Heart right ventricle (tissue), 16 donors: ENCODE measurements at regions not wholly inside any gene's neighbourhood (a gene's known extent, or its start where the extent isn't known, plus 50 kb on each side); places are given as distances from the start of the nearest gene placed in this dataset.

Experiments used
- ATAC-seq, 8 donors: fragments of 200-7000 bp; cut with Tn5 transposase; one replicate each; pipeline ENCODE4 v1.9.1; 2020; ENCODE audit warnings: mild to moderate bottlenecking in 8 of 8, moderate library complexity in 8 of 8, moderate number of reproducible peaks in 1 of 8
- DNase-seq, 2 donors: peaks; one replicate each; pipeline ENCODE4 v3.0.0-alpha.2; 2020
- H3K27ac ChIP-seq, 10 donors: fragments of 200-600 bp; sonication (generic) in 2 of 10; one replicate each; pipeline versions ENCODE4 v1.5.0 to v1.8.0; 2020 to 2022; ENCODE audit warnings: mild to moderate bottlenecking in 3 of 10
- H3K27me3 ChIP-seq, 7 donors: fragments of 200-600 bp; one replicate each; pipeline ENCODE4 v1.8.0; 2021 to 2022; ENCODE audit warnings: mild to moderate bottlenecking in 2 of 7
- H3K36me3 ChIP-seq, 9 donors: fragments of 200-600 bp; sonication (generic) in 1 of 9; one replicate each; pipeline versions ENCODE4 v1.5.0 to v1.8.0; 2020 to 2022; ENCODE audit warnings: mild to moderate bottlenecking in 2 of 9
- H3K4me1 ChIP-seq, 9 donors: fragments of 200-600 bp; sonication (generic) in 1 of 9; one replicate each; pipeline versions ENCODE4 v1.5.0 to v1.8.0; 2020 to 2022; ENCODE audit warnings: mild to moderate bottlenecking in 4 of 9
- H3K4me3 ChIP-seq, 10 donors: fragments of 200-600 bp; sonication (generic) in 2 of 10; one replicate each; pipeline versions ENCODE4 v1.5.0 to v1.8.0; 2020 to 2022; ENCODE audit warnings: mild to moderate bottlenecking in 7 of 10, moderate library complexity in 2 of 10
- H3K9me3 ChIP-seq, 11 donors: fragments of 200-600 bp in 10 of 11; sonication (generic) in 2 of 11; one replicate each; pipeline versions ENCODE4 v1.5.0 to v1.8.0; 2013 to 2022; ENCODE audit warnings: mild to moderate bottlenecking in 2 of 11, control low read depth in 1 of 11, moderate library complexity in 1 of 11
- WGBS, 2 donors: extraction: QIAGEN DNeasy Blood & Tissue Kit; methylation state at CpG; one replicate each; pipeline ENCODE4 v1.1.7; 2013; ENCODE audit warnings: inconsistent platforms in 1 of 2; 5-methylcytosine and 5-hydroxymethylcytosine counted together
- intact Hi-C, 10 donors: fragments of 100-400 bp; cut with DNase I; formaldehyde crosslinking; loops; one replicate each; pipeline versions ENCODE4 v1.11.1 to v1.14.2; 2022
- TF ChIP-seq, protein P1 (sequence below), 9 donors: fragments of 200-600 bp; sonication (generic) in 2 of 9; IDR thresholded peaks; one replicate each; pipeline versions ENCODE4 v1.5.0 to v1.8.0; 2021 to 2022; ENCODE audit warnings: antibody characterized with exemption in 9 of 9, mild to moderate bottlenecking in 5 of 9, moderate library complexity in 1 of 9
- donor health status: Arrhythmogenic right ventricular cardiomyopathy.
- donor health status: ischemic (EF 13 %, LVEDD 7.1; RV severe dilation, severe dysfunction).
- donor health status: healthy with polysubstance abuse.
- donor health status: DM: no; HTN: yes; CAD: no.
- donor health status: DM: no; HTN: no; CAD: no.
- donor health status: ischemic (EF 25% LVEDD 6.9; RV normal size, moderate dysfunction).
- donor health status: ischemic (EF 25% LVEDD 5.7; RV mildly dilated, moderate dysfunction).
- donor health status: healthy.
- donor health status: DM: yes; HTN: yes; CAD: no.
- donor health status: Ischemic cardiomyopathy.
- donor health status: ischemic (EF 35%, LVEDD 5.7; RV mildly dilated, moderate dysfunction).
- donor health status: nonischemic (EF 11% LVEDD 7.7; RV severe dilation, severe dysfunction).
- donor health status: DM: yes; HTN: yes; CAD: no.
- donor health status: PGD.
- donor health status: ischemic (EF 29% LVEDD 5.4; RV normal size, mild dysfunction).
- donor health status: nonischemic (EF 23%, LVEDD 6.1; RV moderate dilation, normal function).

DNA sequence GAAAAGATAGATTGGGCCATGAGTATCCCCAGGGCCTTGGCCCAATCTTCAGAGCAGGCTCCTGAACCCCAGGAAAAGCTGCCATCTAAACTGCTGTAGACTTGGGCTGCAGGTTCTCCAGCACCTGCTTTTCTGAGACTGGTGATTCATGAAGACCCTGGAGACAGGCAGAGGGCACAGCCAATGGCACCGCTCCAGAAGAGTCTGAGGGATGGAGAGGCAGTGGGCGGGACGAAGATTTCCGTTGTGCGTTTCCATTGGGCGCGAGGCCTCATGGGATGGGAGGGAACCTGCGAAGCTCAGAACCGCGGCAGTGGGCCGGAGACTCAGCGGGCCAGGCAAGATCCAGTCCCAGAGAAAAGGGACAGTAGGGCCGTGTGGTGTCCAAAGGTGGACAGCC, 375.1 kb downstream of the IPO8 start:
- no peak for DNase-seq
- ATAC-seq = no peak
- H3K4me1 ChIP-seq = no peaks in the 10 kb centered on the region
- no peak overlapping the region for H3K4me3 ChIP-seq
- TF ChIP-seq, protein P1, sequence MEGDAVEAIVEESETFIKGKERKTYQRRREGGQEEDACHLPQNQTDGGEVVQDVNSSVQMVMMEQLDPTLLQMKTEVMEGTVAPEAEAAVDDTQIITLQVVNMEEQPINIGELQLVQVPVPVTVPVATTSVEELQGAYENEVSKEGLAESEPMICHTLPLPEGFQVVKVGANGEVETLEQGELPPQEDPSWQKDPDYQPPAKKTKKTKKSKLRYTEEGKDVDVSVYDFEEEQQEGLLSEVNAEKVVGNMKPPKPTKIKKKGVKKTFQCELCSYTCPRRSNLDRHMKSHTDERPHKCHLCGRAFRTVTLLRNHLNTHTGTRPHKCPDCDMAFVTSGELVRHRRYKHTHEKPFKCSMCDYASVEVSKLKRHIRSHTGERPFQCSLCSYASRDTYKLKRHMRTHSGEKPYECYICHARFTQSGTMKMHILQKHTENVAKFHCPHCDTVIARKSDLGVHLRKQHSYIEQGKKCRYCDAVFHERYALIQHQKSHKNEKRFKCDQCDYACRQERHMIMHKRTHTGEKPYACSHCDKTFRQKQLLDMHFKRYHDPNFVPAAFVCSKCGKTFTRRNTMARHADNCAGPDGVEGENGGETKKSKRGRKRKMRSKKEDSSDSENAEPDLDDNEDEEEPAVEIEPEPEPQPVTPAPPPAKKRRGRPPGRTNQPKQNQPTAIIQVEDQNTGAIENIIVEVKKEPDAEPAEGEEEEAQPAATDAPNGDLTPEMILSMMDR (IDR thresholded peaks at IDR 0.05) = no peak
- intact Hi-C loops = no loop called here
- no peaks in the 10 kb centered on the region for H3K36me3 ChIP-seq
- H3K9me3 ChIP-seq = peaks cover 0 to 22% (median 4%) of the 10 kb centered on the region in 11 donors
- H3K27me3 ChIP-seq = no peaks in the 10 kb centered on the region
- no peak overlapping the region for H3K27ac ChIP-seq
- WGBS, 2 donors = 94 to 95% methylated on average over 13 of the region's 13 CpGs

DNA sequence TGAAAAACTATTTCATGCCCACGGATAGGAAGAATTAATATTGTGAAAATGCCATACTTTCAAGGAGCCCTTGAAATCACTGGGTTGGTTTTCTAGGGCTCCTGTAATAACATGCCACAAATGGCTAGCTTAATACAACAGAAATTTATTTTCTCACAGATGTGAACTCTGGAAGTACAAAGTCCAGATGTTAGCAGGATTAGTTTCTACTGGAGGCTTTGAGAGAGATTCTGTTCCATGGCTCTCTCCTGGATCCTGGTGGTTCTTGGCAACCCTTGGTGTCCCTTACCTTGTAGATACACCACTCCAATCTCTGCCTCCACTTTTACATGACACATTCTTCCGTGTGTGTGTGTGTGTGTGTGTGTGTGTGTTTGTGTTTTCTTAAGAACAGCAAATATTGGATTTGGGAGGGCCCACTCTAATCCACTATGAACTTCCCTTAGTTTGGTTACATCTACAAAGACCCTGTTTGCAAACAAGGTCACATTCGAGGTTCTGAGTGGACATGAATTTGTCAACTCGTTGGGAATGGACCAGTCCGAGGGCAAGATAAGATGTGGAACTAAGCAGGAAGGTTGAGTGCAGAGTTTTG, 381.1 kb downstream of the IPO8 start:
- H3K4me3 ChIP-seq = no peak overlapping the region
- H3K36me3 ChIP-seq = no peaks in the 10 kb centered on the region
- H3K4me1 ChIP-seq = no peaks in the 10 kb centered on the region
- DNase-seq (no peak), ATAC-seq (no peak)
- intact Hi-C loops = no loop called here
- peaks cover 0 to 23% (median 9%) of the 10 kb centered on the region in 11 donors for H3K9me3 ChIP-seq
- no peak overlapping the region for H3K27ac ChIP-seq
- 54 to 58% methylated on average over 5 of the region's 5 CpGs for WGBS, 2 donors
- TF ChIP-seq, protein P1 (IDR thresholded peaks at IDR 0.05) = no peak
- no peaks in the 10 kb centered on the region for H3K27me3 ChIP-seq

DNA sequence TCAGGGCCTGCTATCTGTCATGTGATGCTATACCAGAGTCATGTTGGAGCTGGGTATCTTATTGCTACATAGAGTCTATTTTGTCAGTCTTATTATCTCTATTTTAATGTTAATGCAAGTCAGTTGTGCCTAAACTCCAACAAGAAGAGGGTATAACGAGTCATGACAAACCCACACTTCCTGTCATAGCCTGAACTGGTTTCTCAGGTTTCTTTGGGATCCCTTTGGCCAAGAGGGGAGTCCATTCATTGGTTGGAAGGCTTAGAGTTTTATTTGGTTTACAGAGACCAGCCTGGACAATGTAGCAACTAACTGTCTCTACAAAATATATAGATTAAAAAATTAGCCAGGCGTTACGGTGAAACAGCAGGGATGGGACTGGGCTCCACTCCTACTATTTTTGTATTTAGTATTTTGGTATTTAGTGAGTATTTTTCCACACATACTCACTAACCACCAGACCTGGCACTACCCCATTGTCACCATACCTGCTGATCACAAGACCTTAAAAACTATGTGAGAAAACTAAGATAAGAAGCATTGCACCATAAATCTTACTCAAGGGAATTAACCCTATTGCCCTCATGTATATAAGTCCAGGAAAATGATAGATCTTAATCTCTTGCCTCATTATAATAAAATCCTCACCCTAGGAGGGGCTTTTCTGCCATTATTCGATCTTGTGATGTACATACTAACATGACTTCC, 387.5 kb downstream of the IPO8 start:
- WGBS, 2 donors = 63 to 72% methylated on average over 4 of the region's 4 CpGs
- H3K36me3 ChIP-seq = no peaks in the 10 kb centered on the region
- no peak overlapping the region for H3K4me3 ChIP-seq
- TF ChIP-seq, protein P1 (IDR thresholded peaks at IDR 0.05) = no peak
- no peaks in the 10 kb centered on the region for H3K4me1 ChIP-seq
- ATAC-seq = no peak
- no peak overlapping the region for H3K27ac ChIP-seq
- H3K27me3 ChIP-seq = no peaks in the 10 kb centered on the region
- intact Hi-C loops = no loop called here
- peaks cover 0 to 23% (median 9%) of the 10 kb centered on the region in 11 donors for H3K9me3 ChIP-seq
- no peak for DNase-seq

DNA sequence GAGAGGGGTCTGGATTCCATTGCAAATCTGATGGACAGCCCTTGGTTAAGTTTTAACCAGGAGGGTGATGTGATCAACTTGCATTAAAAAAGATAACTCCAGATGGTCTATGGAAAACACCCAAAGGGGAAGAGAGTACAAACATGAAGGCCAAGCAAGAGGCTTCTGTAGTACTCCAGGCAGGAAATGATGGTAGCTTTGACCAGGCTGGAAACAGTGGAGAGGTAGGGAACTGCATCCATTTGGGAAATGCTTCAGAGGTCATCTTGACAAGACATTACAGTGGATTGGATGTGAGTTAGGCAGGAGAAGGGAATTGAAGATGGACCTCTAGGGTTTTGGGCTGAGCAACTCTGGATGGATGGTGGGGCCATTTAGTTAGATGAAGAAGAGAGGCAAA, 391.1 kb downstream of the IPO8 start:
- Histone ChIP-seq H3K4me1 (no peaks in the 10 kb centered on the region), H3K9me3 (no peaks in the 10 kb centered on the region), H3K27me3 (no peaks in the 10 kb centered on the region), H3K27ac (no peak overlapping the region), H3K4me3 (no peak overlapping the region), H3K36me3 (no peaks in the 10 kb centered on the region)
- TF ChIP-seq, protein P1 (IDR thresholded peaks at IDR 0.05) = no peak
- DNase-seq = no peak
- intact Hi-C loops = loop anchor here in 1 of 10 donors (2.0 kb wide), 1 partner anchor 50 kb away; no protein-coding TSS in a partner anchor
- ATAC-seq = no peak
